ENCODE measurements at regions not wholly inside any gene's neighbourhood (a gene's known extent, or its start where the extent isn't known, plus 50 kb on each side); places are given as distances from the start of the nearest gene placed in this dataset.

GRCh38 chr2:33680644-33681363, 81.7 kb upstream of the FAM98A start:
- TF ChIP-seq EZH2phosphoT487 (IDR thresholded peaks at IDR 0.05; ENCODE audit: low read depth) (no peak), CTCF (IDR thresholded peaks at IDR 0.05; ENCODE audit: low read depth, low read length) (no peak)
- H3K27me3 ChIP-seq (ENCODE audit: low read depth, low read length): no peaks in the 10 kb centered on the region
- H2AFZ ChIP-seq (ENCODE audit: low read depth, low read length): no peak overlapping the region

GRCh38 chr2:33678436-33678835, 79.3 kb upstream of the FAM98A start:
- H3K9me3 ChIP-seq (ENCODE audit: insufficient read depth, low read length): no peaks in the 10 kb centered on the region
- no peak overlapping the region for H3K4me3 ChIP-seq (ENCODE audit: low read length)
- no peaks in the 10 kb centered on the region for H3K27me3 ChIP-seq (ENCODE audit: low read depth, low read length)
- no peaks in the 10 kb centered on the region for H3K79me2 ChIP-seq (ENCODE audit: low read length)
- no peak overlapping the region for H3K9ac ChIP-seq (ENCODE audit: low read length)
- H3K4me2 ChIP-seq (ENCODE audit: low read length): no peak overlapping the region
- H3K27ac ChIP-seq (ENCODE audit: low read length): no peak overlapping the region
- H3K36me3 ChIP-seq (replicated peaks; ENCODE audit: low read depth, low read length): no peaks in the 10 kb centered on the region
- no peaks in the 10 kb centered on the region for H3K4me1 ChIP-seq (ENCODE audit: low read length)
- no peaks in the 10 kb centered on the region for H4K20me1 ChIP-seq (ENCODE audit: insufficient read depth, low read length)
- H2AFZ ChIP-seq (ENCODE audit: low read depth, low read length): no peak overlapping the region
- TF ChIP-seq CTCF (IDR thresholded peaks at IDR 0.05; ENCODE audit: low read depth, low read length) (no peak), EZH2phosphoT487 (IDR thresholded peaks at IDR 0.05; ENCODE audit: low read depth) (no peak)

More at GRCh38 chr2:33680644-33681363, 81.7 kb upstream of the FAM98A start:
- Histone ChIP-seq H3K4me3 (ENCODE audit: low read length) (no peak overlapping the region), H4K20me1 (ENCODE audit: insufficient read depth, low read length) (no peaks in the 10 kb centered on the region), H3K27ac (ENCODE audit: low read length) (no peak overlapping the region), H3K4me2 (ENCODE audit: low read length) (no peak overlapping the region), H3K9me3 (ENCODE audit: insufficient read depth, low read length) (no peaks in the 10 kb centered on the region), H3K4me1 (ENCODE audit: low read length) (no peaks in the 10 kb centered on the region), H3K79me2 (ENCODE audit: low read length) (no peaks in the 10 kb centered on the region), H3K36me3 (replicated peaks; ENCODE audit: low read depth, low read length) (no peaks in the 10 kb centered on the region), H3K9ac (ENCODE audit: low read length) (no peak overlapping the region)

- no peak overlapping the region for H3K27ac ChIP-seq (ENCODE audit: low read length)
- no peaks in the 10 kb centered on the region for H3K4me1 ChIP-seq (ENCODE audit: low read length)
- no peak overlapping the region for H3K9ac ChIP-seq (ENCODE audit: low read length)
- H3K79me2 ChIP-seq (ENCODE audit: low read length): no peaks in the 10 kb centered on the region
- no peaks in the 10 kb centered on the region for H3K27me3 ChIP-seq (ENCODE audit: low read depth, low read length)
- H3K4me2 ChIP-seq (ENCODE audit: low read length): no peak overlapping the region
- H2AFZ ChIP-seq (ENCODE audit: low read depth, low read length): peak overlapping the region; percentile 52; the same call in 1 of the 2 replicates
- H3K4me3 ChIP-seq (ENCODE audit: low read length): no peak overlapping the region
- TF ChIP-seq CTCF (IDR thresholded peaks at IDR 0.05; ENCODE audit: low read depth, low read length) (peak; percentile 78), EZH2phosphoT487 (IDR thresholded peaks at IDR 0.05; ENCODE audit: low read depth) (no peak)
- H3K36me3 ChIP-seq (replicated peaks; ENCODE audit: low read depth, low read length): no peaks in the 10 kb centered on the region
- no peaks in the 10 kb centered on the region for H3K9me3 ChIP-seq (ENCODE audit: insufficient read depth, low read length)
- no peaks in the 10 kb centered on the region for H4K20me1 ChIP-seq (ENCODE audit: insufficient read depth, low read length)
Observed at GRCh38 chr2:33673937-33674336, 74.8 kb upstream of the FAM98A start.

GRCh38 chr2:33672896-33673295, 73.8 kb upstream of the FAM98A start:
- Histone ChIP-seq H3K79me2 (ENCODE audit: low read length) (no peaks in the 10 kb centered on the region), H3K27me3 (ENCODE audit: low read depth, low read length) (no peaks in the 10 kb centered on the region), H3K9ac (ENCODE audit: low read length) (no peak overlapping the region), H3K4me3 (ENCODE audit: low read length) (no peak overlapping the region), H3K9me3 (ENCODE audit: insufficient read depth, low read length) (no peaks in the 10 kb centered on the region), H3K27ac (ENCODE audit: low read length) (no peak overlapping the region), H2AFZ (ENCODE audit: low read depth, low read length) (no peak overlapping the region), H4K20me1 (ENCODE audit: insufficient read depth, low read length) (no peaks in the 10 kb centered on the region), H3K4me2 (ENCODE audit: low read length) (no peak overlapping the region), H3K4me1 (ENCODE audit: low read length) (no peaks in the 10 kb centered on the region), H3K36me3 (replicated peaks; ENCODE audit: low read depth, low read length) (no peaks in the 10 kb centered on the region)
- TF ChIP-seq EZH2phosphoT487 (IDR thresholded peaks at IDR 0.05; ENCODE audit: low read depth) (no peak), CTCF (IDR thresholded peaks at IDR 0.05; ENCODE audit: low read depth, low read length) (no peak)

Measured in OCI-LY3 (cell line).